NCI-H2196 treated with DMSO at 0.1 percent for 48 hours (cell line): ENCODE measurements at regions not wholly inside any gene's neighbourhood (a gene's known extent, or its start where the extent isn't known, plus 50 kb on each side); places are given as distances from the start of the nearest gene placed in this dataset.

Source experiments
- DNase-seq: peaks from one replicate; lab custom pipeline; 2025; ENCODE audit not compliant: unreplicated experiment; lab: John Stamatoyannopoulos, UW

DNA sequence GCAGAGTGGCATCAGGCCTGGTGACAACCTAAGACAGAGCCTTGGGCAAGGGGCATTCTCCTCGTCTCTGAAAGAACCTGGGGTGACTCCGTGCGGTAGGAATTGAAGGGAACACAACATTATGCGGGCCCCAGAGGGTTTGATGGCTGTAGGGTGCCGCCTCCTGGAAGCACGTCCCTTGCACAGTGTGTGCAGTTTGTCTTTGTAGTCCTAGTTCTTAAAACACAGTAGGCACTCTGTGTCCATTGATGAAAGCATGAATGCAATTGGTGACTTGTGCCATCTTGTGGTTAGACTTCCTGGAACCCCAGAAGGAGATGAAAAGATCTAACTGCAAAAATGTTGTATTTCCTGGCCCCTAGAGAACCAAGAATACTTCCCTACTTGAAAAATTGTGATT, 279.8 kb downstream of the UTP18 start:
- no peak for DNase-seq

GRCh38 chr17:51541215-51541614, 280.9 kb downstream of the UTP18 start:
- no peak for DNase-seq

DNA sequence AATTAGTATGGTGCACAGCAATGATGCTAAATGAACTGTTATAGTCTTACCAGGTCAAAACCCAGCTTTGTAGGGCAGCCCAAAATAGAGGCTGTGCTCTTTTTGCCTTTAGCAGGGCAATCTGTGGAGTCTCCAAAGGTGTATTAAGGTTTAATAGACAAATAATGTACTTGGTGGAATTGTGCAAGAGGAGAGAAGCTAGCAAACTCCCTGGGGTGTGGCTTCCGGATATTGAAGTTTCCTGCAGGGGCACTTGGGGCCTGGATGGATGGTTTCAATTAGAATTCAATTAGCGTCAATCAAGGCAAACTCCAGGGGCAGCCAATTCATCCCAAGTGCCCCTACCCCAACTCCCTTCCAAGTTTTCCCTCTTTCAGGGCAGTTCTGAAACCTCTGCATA, 285.8 kb downstream of the UTP18 start:
- no peak for DNase-seq

- no peak for DNase-seq
Observed at GRCh38 chr17:51548125-51548524, 287.8 kb downstream of the UTP18 start.

GRCh38 chr17:51555153-51555552, 294.8 kb downstream of the UTP18 start:
- no peak for DNase-seq

GRCh38 chr17:51559778-51560177, 299.4 kb downstream of the UTP18 start:
- no peak for DNase-seq

- no peak for DNase-seq
Observed at GRCh38 chr17:51560398-51560797, 300.1 kb downstream of the UTP18 start.

DNA sequence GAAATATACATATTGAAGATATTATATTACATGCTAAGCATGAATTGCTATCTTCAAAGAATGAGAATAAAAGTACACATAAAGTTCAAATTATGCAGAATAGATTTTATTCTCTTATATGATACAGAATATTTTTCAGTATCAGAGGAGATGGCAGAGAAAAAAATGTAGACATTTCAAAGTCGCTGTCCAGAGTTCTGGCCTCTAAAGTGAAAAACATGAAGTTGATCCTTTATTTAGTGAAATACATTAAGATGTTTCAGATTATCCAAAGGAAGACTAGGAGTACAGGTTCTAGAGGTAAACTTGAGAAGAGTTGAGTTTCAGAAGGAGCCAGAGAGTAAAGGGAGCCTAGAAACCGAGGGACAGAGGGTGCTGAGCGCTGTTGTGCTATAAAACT, 303.6 kb downstream of the UTP18 start:
- DNase-seq: no peak

DNA sequence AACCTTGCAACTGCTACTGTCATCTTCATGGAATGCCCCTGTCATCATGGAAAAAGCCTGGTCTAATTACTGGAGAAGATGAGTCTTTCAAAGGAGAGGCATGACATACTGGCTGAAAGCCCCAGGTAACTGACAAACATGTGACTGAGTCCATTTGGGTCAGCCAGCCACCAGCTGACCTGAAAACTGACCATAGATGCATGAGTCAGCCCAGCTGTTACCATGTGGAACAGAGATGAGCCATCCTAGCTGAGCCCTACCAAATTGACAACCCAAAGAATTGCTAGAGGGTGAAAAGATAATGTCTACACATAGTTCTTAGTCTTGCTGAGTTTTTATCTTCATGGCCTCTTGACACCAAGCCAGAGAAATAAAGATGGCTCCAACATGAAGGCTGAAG, 311.8 kb downstream of the UTP18 start:
- DNase-seq: no peak
